ENCODE measurements at regions not wholly inside any gene's neighbourhood (a gene's known extent, or its start where the extent isn't known, plus 50 kb on each side); places are given as distances from the start of the nearest gene placed in this dataset.

- H3K36me3 ChIP-seq (ENCODE audit: control insufficient read depth, insufficient read depth, low read length): no peaks in the 10 kb centered on the region
- no peak overlapping the region for H3K27ac ChIP-seq (ENCODE audit: insufficient read depth, low read length)
- peaks cover 4% of the 10 kb centered on the region for H3K4me1 ChIP-seq (ENCODE audit: control insufficient read depth, extremely low read depth, insufficient read depth, low read length)
- no peaks in the 10 kb centered on the region for H3K27me3 ChIP-seq (ENCODE audit: control insufficient read depth, insufficient read depth, low read length)
- no peak overlapping the region for H3K9ac ChIP-seq (ENCODE audit: insufficient read depth, low read length)
- H3K4me2 ChIP-seq (ENCODE audit: extremely low read depth, insufficient read depth, low read length): no peak overlapping the region
- DNase-seq (ENCODE audit: low read depth in 2 of 2): peak in 1 of 2 donors; percentile 54
- H2AFZ ChIP-seq (ENCODE audit: low read length): no peak overlapping the region
- no peaks in the 10 kb centered on the region for H3K9me3 ChIP-seq (ENCODE audit: control insufficient read depth, insufficient read depth, low read depth, low read length)
- TF ChIP-seq EZH2 (IDR thresholded peaks at IDR 0.05; ENCODE audit: low read length, missing control alignments) (no peak), CTCF (conservative IDR thresholded peaks at IDR 0.05 in 1 of 2, IDR thresholded peaks at IDR 0.05 in 1 of 2; ENCODE audit: low read depth in 1 of 2, low read length in 2 of 2) (no peak)
- H3K4me3 ChIP-seq (replicated peaks in 1 of 4; ENCODE audit: control extremely low read depth in 1 of 4, insufficient read depth in 1 of 4, low read depth in 3 of 4, low read length in 4 of 4): no peak overlapping the region
- H3K79me2 ChIP-seq (ENCODE audit: control insufficient read depth, insufficient read depth, low read length): no peaks in the 10 kb centered on the region
- H4K20me1 ChIP-seq (ENCODE audit: control insufficient read depth, extremely low read depth, insufficient read depth, low read length): no peaks in the 10 kb centered on the region
These were observed 152.9 kb upstream of the NCKAP5 start for GRCh38 chr2:133721118-133721517.

GRCh38 chr2:133723133-133723532 lies 154.9 kb upstream of the NCKAP5 start:
- Histone ChIP-seq H3K4me3 (replicated peaks in 1 of 4; ENCODE audit: control extremely low read depth in 1 of 4, insufficient read depth in 1 of 4, low read depth in 3 of 4, low read length in 4 of 4) (no peak overlapping the region), H4K20me1 (ENCODE audit: control insufficient read depth, extremely low read depth, insufficient read depth, low read length) (no peaks in the 10 kb centered on the region), H3K4me1 (ENCODE audit: control insufficient read depth, extremely low read depth, insufficient read depth, low read length) (peaks cover 6% of the 10 kb centered on the region), H3K4me2 (ENCODE audit: extremely low read depth, insufficient read depth, low read length) (no peak overlapping the region), H3K27ac (ENCODE audit: insufficient read depth, low read length) (no peak overlapping the region), H3K36me3 (ENCODE audit: control insufficient read depth, insufficient read depth, low read length) (no peaks in the 10 kb centered on the region), H2AFZ (ENCODE audit: low read length) (no peak overlapping the region), H3K9me3 (ENCODE audit: control insufficient read depth, insufficient read depth, low read depth, low read length) (no peaks in the 10 kb centered on the region), H3K27me3 (ENCODE audit: control insufficient read depth, insufficient read depth, low read length) (no peaks in the 10 kb centered on the region), H3K79me2 (ENCODE audit: control insufficient read depth, insufficient read depth, low read length) (no peaks in the 10 kb centered on the region), H3K9ac (ENCODE audit: insufficient read depth, low read length) (no peak overlapping the region)
- DNase-seq (ENCODE audit: low read depth in 2 of 2): no peak
- TF ChIP-seq EZH2 (IDR thresholded peaks at IDR 0.05; ENCODE audit: low read length, missing control alignments) (no peak), CTCF (conservative IDR thresholded peaks at IDR 0.05 in 1 of 2, IDR thresholded peaks at IDR 0.05 in 1 of 2; ENCODE audit: low read depth in 1 of 2, low read length in 2 of 2) (no peak)

GRCh38 chr2:133726973-133727372 lies 158.7 kb upstream of the NCKAP5 start:
- no peaks in the 10 kb centered on the region for H3K27me3 ChIP-seq (ENCODE audit: control insufficient read depth, insufficient read depth, low read length)
- TF ChIP-seq CTCF (conservative IDR thresholded peaks at IDR 0.05 in 1 of 2, IDR thresholded peaks at IDR 0.05 in 1 of 2; ENCODE audit: low read depth in 1 of 2, low read length in 2 of 2) (no peak), EZH2 (IDR thresholded peaks at IDR 0.05; ENCODE audit: low read length, missing control alignments) (no peak)
- H3K9me3 ChIP-seq (ENCODE audit: control insufficient read depth, insufficient read depth, low read depth, low read length): no peaks in the 10 kb centered on the region
- H3K4me2 ChIP-seq (ENCODE audit: extremely low read depth, insufficient read depth, low read length): peak overlapping the region; percentile 79
- DNase-seq (ENCODE audit: low read depth in 2 of 2): peak in 1 of 2 donors; percentile 32
- H3K27ac ChIP-seq (ENCODE audit: insufficient read depth, low read length): peak overlapping the region; percentile 25
- H4K20me1 ChIP-seq (ENCODE audit: control insufficient read depth, extremely low read depth, insufficient read depth, low read length): no peaks in the 10 kb centered on the region
- H2AFZ ChIP-seq (ENCODE audit: low read length): peak overlapping the region; percentile 93
- H3K4me3 ChIP-seq (replicated peaks in 1 of 4; ENCODE audit: control extremely low read depth in 1 of 4, insufficient read depth in 1 of 4, low read depth in 3 of 4, low read length in 4 of 4): peak overlapping the region; percentile 36 to 49 (median 39)
- no peaks in the 10 kb centered on the region for H3K79me2 ChIP-seq (ENCODE audit: control insufficient read depth, insufficient read depth, low read length)
- H3K4me1 ChIP-seq (ENCODE audit: control insufficient read depth, extremely low read depth, insufficient read depth, low read length): peaks cover 2% of the 10 kb centered on the region
- H3K36me3 ChIP-seq (ENCODE audit: control insufficient read depth, insufficient read depth, low read length): no peaks in the 10 kb centered on the region
- peak overlapping the region; percentile 38 for H3K9ac ChIP-seq (ENCODE audit: insufficient read depth, low read length)
